Peyer's patch (tissue), 4 donors: ENCODE measurements at regions not wholly inside any gene's neighbourhood (a gene's known extent, or its start where the extent isn't known, plus 50 kb on each side); places are given as distances from the start of the nearest gene placed in this dataset.
"Not testable (repeated sequence)": the region's sequence is repeated elsewhere in the genome, so short reads cannot be mapped to it uniquely, and the experiment has no call there.

Source experiments
- CTCF ChIP-seq, 6 experiments: fragments of 450-650 bp in 4 of 6; fragments of 200-600 bp in 2 of 6; sonication (generic) in 1 of 6; IDR thresholded peaks; one replicate each; pipeline ENCODE4 v1.5.1; 2017 to 2019; ENCODE audit warnings: antibody characterized with exemption in 6 of 6, mild to moderate bottlenecking in 3 of 6, moderate library complexity in 1 of 6
- POLR2A ChIP-seq, 2 donors: fragments of 450-650 bp; IDR thresholded peaks; one replicate each; pipeline ENCODE4 v1.5.1; 2017; ENCODE audit warnings: antibody characterized with exemption in 2 of 2, mild to moderate bottlenecking in 2 of 2, moderate library complexity in 2 of 2

DNA sequence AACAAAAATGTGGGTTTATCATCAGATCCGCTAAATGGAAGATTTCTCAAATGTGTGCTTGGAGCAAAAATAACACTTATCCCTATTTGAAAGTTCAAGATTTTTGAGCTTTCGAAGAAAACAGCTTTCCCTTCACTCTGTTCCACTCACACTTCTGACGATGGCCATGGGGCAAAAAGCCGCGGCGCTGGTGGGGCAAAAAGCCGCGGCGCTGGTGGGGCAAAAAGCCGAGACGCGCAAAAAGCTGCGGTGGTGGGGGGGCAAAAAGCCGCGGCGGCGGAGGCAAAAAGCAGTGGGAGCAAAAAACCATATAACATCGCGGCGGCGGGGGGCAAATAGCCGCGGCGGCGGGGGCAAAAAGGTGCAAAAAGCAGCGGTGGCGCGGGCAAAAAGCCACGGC lies 1631.5 kb downstream of the RPIA start:
- not testable (repeated sequence) for TF ChIP-seq CTCF, POLR2A (IDR thresholded peaks at IDR 0.05)
